Right lobe of liver (tissue), 4 donors: ENCODE measurements at regions not wholly inside any gene's neighbourhood (a gene's known extent, or its start where the extent isn't known, plus 50 kb on each side); places are given as distances from the start of the nearest gene placed in this dataset.

Experiments used
- CTCF ChIP-seq, 4 donors: fragments of 200-600 bp in 3 of 4; fragments of 450-650 bp in 1 of 4; IDR thresholded peaks; one replicate each; pipeline versions ENCODE4 v1.5.1 to v1.8.0; 2016 to 2022; ENCODE audit warnings: antibody characterized with exemption in 4 of 4, mild to moderate bottlenecking in 2 of 4
- POLR2A ChIP-seq: fragments of 450-650 bp; IDR thresholded peaks from one replicate; pipeline ENCODE4 v1.6.1; 2017; ENCODE audit warnings: antibody characterized with exemption, mild to moderate bottlenecking
- donor health status: DM: no; HTN: no; CAD: no.
- donor health status: DM: no; HTN: no; CAD: no.
- donor health status: DM: no; HTN: yes; CAD: no.

- TF ChIP-seq CTCF (IDR thresholded peaks at IDR 0.05) (no peak), POLR2A (no peak)
These were observed 1533.5 kb upstream of the RAG2 start for GRCh38 chr11:38131535-38131934.
